ENCODE measurements at regions not wholly inside any gene's neighbourhood (a gene's known extent, or its start where the extent isn't known, plus 50 kb on each side); places are given as distances from the start of the nearest gene placed in this dataset.

DNA sequence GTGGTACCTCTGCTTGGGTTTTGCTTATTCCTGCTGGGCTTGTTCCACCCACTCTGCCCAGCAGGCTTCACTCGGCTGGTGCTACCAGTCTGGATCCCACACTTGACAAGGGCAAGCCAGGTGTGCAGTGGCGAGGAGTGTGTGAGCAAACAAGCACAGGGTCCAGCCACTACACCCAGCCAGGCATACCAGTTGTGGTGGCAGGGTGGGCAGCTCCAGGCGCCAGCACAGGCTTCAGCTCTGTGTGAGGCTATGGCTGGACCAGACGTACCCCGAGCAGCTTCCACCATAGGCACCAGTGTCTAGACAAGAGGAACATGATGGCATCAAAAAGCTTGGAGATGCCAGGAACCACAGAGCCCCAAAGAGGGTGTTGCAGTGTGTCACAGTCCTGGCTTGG lies 93.1 kb upstream of the GALNT5 start:
- Mint-ChIP-seq H3K4me1 (ENCODE audit: low read depth) (no peaks in the 10 kb centered on the region), H3K27ac (no peak overlapping the region), H3K36me3 (no peaks in the 10 kb centered on the region), H3K4me3 (no peak overlapping the region), H3K27me3 (no peaks in the 10 kb centered on the region), H3K9me3 (no peaks in the 10 kb centered on the region)
- POLR2A ChIA-PET = no interaction called here
- CTCF ChIA-PET = no interaction called here
- intact Hi-C loops (cut with micrococcal nuclease) = no loop called here
- no peak for DNase-seq

DNA sequence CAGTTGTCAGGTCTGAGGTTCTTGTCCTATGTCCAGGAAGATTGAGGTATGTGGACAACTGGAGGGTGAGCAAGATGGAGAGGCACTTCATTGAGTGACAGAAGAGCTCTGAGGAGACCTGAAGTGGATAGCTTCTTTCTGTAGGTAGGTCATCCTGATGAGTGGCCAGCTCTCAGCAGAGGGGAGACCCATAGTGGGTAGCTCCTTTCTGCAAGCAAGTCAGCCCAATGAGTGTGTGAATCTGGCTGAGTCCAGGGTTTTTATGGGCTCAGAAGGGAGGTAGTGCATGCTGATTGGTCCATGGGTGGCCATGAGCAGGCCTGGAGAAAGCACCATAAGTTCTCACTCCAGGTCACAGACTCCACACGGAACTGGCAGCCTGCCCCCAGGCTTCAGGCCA lies 92.6 kb upstream of the GALNT5 start:
- POLR2A ChIA-PET = no interaction called here
- Mint-ChIP-seq H3K36me3 (no peaks in the 10 kb centered on the region), H3K9me3 (no peaks in the 10 kb centered on the region), H3K4me1 (ENCODE audit: low read depth) (no peaks in the 10 kb centered on the region), H3K4me3 (no peak overlapping the region), H3K27ac (no peak overlapping the region), H3K27me3 (peaks cover 2% of the 10 kb centered on the region)
- no peak for DNase-seq
- intact Hi-C loops (cut with micrococcal nuclease) = no loop called here
- CTCF ChIA-PET = no interaction called here

DNA sequence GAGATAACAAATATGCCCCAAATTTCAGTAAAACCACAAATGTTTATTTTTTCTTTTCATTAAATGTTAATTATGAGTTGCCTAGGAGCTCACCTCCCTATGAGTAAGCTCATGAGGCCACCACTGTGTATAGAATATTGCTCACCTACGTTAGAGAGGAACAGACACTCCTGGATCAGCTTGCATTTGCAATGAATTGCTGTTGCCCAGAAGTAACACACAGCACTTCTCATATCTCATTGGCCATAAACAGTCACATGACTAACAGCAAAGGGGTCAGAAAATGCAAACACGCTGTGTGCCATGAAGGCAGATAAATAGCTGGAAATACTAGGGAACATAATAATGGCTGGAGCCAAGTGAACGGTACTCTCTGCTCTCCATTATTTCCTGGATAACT lies 89.0 kb upstream of the GALNT5 start:
- ChIA-PET CTCF (no interaction called here), POLR2A (no interaction called here)
- no peaks in the 10 kb centered on the region for H3K36me3 Mint-ChIP-seq
- intact Hi-C loops (cut with micrococcal nuclease) = no loop called here
- H3K27ac Mint-ChIP-seq = no peak overlapping the region
- no peaks in the 10 kb centered on the region for H3K9me3 Mint-ChIP-seq
- peaks cover 3% of the 10 kb centered on the region for H3K27me3 Mint-ChIP-seq
- no peaks in the 10 kb centered on the region for H3K4me1 Mint-ChIP-seq (ENCODE audit: low read depth)
- no peak for DNase-seq
- H3K4me3 Mint-ChIP-seq = no peak overlapping the region

GRCh38 chr2:157169889-157170288 lies 87.6 kb upstream of the GALNT5 start:
- Mint-ChIP-seq H3K9me3 (no peaks in the 10 kb centered on the region), H3K4me3 (no peak overlapping the region), H3K27me3 (peaks cover 3% of the 10 kb centered on the region), H3K27ac (no peak overlapping the region), H3K36me3 (no peaks in the 10 kb centered on the region), H3K4me1 (ENCODE audit: low read depth) (no peaks in the 10 kb centered on the region)
- no peak for DNase-seq
- ChIA-PET POLR2A (no interaction called here), CTCF (no interaction called here)
- intact Hi-C loops (cut with micrococcal nuclease) = no loop called here

DNA sequence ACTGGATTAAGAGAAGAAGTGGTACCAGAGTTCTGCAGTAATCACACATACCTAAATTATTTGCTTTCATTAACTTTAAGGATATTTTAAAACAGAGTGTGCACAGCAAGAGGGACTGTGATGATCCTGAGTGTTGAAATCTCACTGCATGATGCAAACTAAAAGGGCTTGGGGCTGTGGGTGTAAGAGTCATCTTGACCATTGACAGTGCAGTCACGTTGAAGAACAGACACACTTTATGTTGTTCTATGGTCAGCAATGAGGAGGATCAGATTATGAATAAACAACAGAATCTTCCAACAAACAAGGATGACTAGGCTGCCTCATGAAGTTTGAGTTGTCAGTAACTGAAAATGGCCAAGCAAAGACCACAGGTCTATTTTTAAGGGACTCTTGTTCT lies 87.2 kb upstream of the GALNT5 start:
- H3K4me3 Mint-ChIP-seq = no peak overlapping the region
- POLR2A ChIA-PET = no interaction called here
- CTCF ChIA-PET = no interaction called here

DNA sequence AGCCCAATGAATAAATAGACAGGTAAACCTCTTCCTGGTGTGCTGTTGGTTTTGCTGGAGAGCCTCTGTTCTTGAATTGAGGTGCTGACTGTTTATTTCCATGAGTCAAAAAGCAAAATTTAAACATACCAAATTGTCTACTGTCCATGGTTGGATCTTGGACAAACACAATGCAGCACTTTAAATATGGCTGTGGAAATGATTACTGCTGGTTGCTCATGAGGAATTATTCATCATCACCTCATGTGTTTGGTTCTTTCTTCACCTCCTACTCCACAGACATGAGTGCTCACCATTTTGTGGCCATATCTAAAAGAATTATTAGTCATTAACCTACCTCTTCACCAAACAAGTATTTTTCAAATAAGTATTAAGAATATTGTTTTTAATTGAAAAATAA lies 85.3 kb upstream of the GALNT5 start:
- no peaks in the 10 kb centered on the region for H3K9me3 Mint-ChIP-seq
- H3K36me3 Mint-ChIP-seq = no peaks in the 10 kb centered on the region
- no peaks in the 10 kb centered on the region for H3K4me1 Mint-ChIP-seq (ENCODE audit: low read depth)
- intact Hi-C loops (cut with micrococcal nuclease) = no loop called here
- no peak for DNase-seq
- CTCF ChIA-PET = no interaction called here
- peaks cover 3% of the 10 kb centered on the region for H3K27me3 Mint-ChIP-seq
- POLR2A ChIA-PET = no interaction called here
- no peak overlapping the region for H3K4me3 Mint-ChIP-seq
- no peak overlapping the region for H3K27ac Mint-ChIP-seq

More for the DNA sequence above, 87.2 kb upstream of the GALNT5 start:
- intact Hi-C loops (cut with micrococcal nuclease) = no loop called here
- Mint-ChIP-seq H3K9me3 (no peaks in the 10 kb centered on the region), H3K36me3 (no peaks in the 10 kb centered on the region), H3K27me3 (peaks cover 3% of the 10 kb centered on the region), H3K4me1 (ENCODE audit: low read depth) (no peaks in the 10 kb centered on the region), H3K27ac (no peak overlapping the region)
- DNase-seq = no peak

GRCh38 chr2:157172866-157173578 lies 84.5 kb upstream of the GALNT5 start:
- Mint-ChIP-seq H3K9me3 (no peaks in the 10 kb centered on the region), H3K27me3 (peaks cover 3% of the 10 kb centered on the region), H3K4me1 (ENCODE audit: low read depth) (no peaks in the 10 kb centered on the region), H3K27ac (no peak overlapping the region), H3K36me3 (no peaks in the 10 kb centered on the region), H3K4me3 (no peak overlapping the region)
- no peak for DNase-seq
- ChIA-PET CTCF (interaction anchor here (1.0 kb wide), 1 partner anchor 22 kb away, joined by 3 read pairs; no protein-coding TSS in a partner anchor), POLR2A (no interaction called here)
- intact Hi-C loops (cut with micrococcal nuclease) = no loop called here

- ChIA-PET POLR2A (no interaction called here), CTCF (no interaction called here)
- no peaks in the 10 kb centered on the region for H3K4me1 Mint-ChIP-seq (ENCODE audit: low read depth)
- H3K27me3 Mint-ChIP-seq = peaks cover 3% of the 10 kb centered on the region
- no peak for DNase-seq
- no peaks in the 10 kb centered on the region for H3K9me3 Mint-ChIP-seq
- H3K4me3 Mint-ChIP-seq = no peak overlapping the region
- H3K27ac Mint-ChIP-seq = no peak overlapping the region
- intact Hi-C loops (cut with micrococcal nuclease) = no loop called here
- H3K36me3 Mint-ChIP-seq = no peaks in the 10 kb centered on the region
Measured at GRCh38 chr2:157173740-157174184, 83.7 kb upstream of the GALNT5 start.

- Mint-ChIP-seq H3K27ac (no peak overlapping the region), H3K4me3 (no peak overlapping the region), H3K36me3 (no peaks in the 10 kb centered on the region), H3K27me3 (peaks cover 3% of the 10 kb centered on the region), H3K9me3 (no peaks in the 10 kb centered on the region), H3K4me1 (ENCODE audit: low read depth) (no peaks in the 10 kb centered on the region)
- ChIA-PET POLR2A (no interaction called here), CTCF (no interaction called here)
- intact Hi-C loops (cut with micrococcal nuclease) = no loop called here
- no peak for DNase-seq
Measured at GRCh38 chr2:157174321-157174720, 83.2 kb upstream of the GALNT5 start.

GRCh38 chr2:157176602-157177001 lies 80.9 kb upstream of the GALNT5 start:
- H3K36me3 Mint-ChIP-seq = no peaks in the 10 kb centered on the region
- DNase-seq = no peak
- H3K4me1 Mint-ChIP-seq (ENCODE audit: low read depth) = no peaks in the 10 kb centered on the region
- ChIA-PET CTCF (no interaction called here), POLR2A (no interaction called here)
- H3K9me3 Mint-ChIP-seq = no peaks in the 10 kb centered on the region
- H3K27ac Mint-ChIP-seq = no peak overlapping the region
- H3K27me3 Mint-ChIP-seq = no peaks in the 10 kb centered on the region
- H3K4me3 Mint-ChIP-seq = no peak overlapping the region
- intact Hi-C loops (cut with micrococcal nuclease) = no loop called here

DNA sequence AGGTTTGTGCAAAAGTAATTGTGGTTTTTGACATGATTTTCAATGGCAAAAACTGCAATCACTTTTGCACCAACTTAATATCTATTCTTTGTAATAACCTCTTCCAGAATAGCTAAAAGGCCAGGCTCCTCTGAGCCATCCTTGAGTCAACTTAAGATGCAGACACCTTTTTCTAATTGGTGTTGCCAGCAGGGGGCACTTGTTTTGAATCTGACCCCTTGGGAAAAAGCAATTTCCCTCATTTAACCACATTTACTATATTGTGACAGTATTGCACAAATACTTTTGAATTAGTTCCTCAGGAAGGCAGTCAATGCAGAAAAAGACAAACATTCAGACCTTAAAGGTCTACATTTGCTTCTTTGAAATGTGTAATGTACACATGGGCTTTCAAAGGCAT lies 78.6 kb upstream of the GALNT5 start:
- ChIA-PET POLR2A (interaction anchor here (0.7 kb wide), 1 partner anchor 1214 kb away, joined by 3 read pairs; no protein-coding TSS in a partner anchor), CTCF (interaction anchor here (0.6 kb wide), 1 partner anchor 163 kb away, joined by 4 read pairs; no protein-coding TSS in a partner anchor)
- intact Hi-C loops (cut with micrococcal nuclease) = no loop called here
- Mint-ChIP-seq H3K27me3 (no peaks in the 10 kb centered on the region), H3K36me3 (no peaks in the 10 kb centered on the region), H3K27ac (no peak overlapping the region), H3K9me3 (no peaks in the 10 kb centered on the region), H3K4me1 (ENCODE audit: low read depth) (peaks cover 7% of the 10 kb centered on the region), H3K4me3 (no peak overlapping the region)
- no peak for DNase-seq

GRCh38 chr2:157179324-157180105 lies 78.0 kb upstream of the GALNT5 start:
- DNase-seq = no peak
- H3K36me3 Mint-ChIP-seq = no peaks in the 10 kb centered on the region
- no peak overlapping the region for H3K4me3 Mint-ChIP-seq
- ChIA-PET POLR2A (no interaction called here), CTCF (interaction anchor here (1.4 kb wide), 1 partner anchor 14 kb away, joined by 5 read pairs; no protein-coding TSS in a partner anchor)
- intact Hi-C loops (cut with micrococcal nuclease) = no loop called here
- no peaks in the 10 kb centered on the region for H3K27me3 Mint-ChIP-seq
- no peak overlapping the region for H3K27ac Mint-ChIP-seq
- H3K9me3 Mint-ChIP-seq = no peaks in the 10 kb centered on the region
- H3K4me1 Mint-ChIP-seq (ENCODE audit: low read depth) = peaks cover 11% of the 10 kb centered on the region

DNA sequence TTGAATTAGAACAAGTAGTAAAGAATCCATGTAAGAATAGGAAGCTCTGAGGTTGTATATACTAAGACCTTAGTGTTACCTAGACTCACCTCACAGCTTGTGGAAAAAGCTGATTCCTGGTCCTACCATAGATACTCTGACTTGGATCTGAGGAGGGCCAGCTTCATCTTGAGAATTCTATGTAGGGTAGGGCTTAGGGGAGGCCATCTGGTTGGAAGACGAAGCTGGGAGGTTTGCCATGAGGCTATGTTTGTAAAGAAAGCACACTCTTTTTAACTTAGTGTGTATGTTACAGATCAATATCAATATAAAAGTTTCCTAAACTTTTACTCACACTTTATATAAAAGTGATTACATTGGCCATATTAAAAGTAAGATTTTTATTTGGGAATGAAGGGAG lies 77.1 kb upstream of the GALNT5 start:
- ChIA-PET POLR2A (no interaction called here), CTCF (interaction anchor here (0.9 to 1.4 kb wide), 2 partner anchors 14 to 122 kb away, joined by 3 to 5 read pairs; no protein-coding TSS in a partner anchor)
- intact Hi-C loops (cut with micrococcal nuclease) = no loop called here
- H3K9me3 Mint-ChIP-seq = no peaks in the 10 kb centered on the region
- no peaks in the 10 kb centered on the region for H3K36me3 Mint-ChIP-seq
- no peak for DNase-seq
- no peaks in the 10 kb centered on the region for H3K27me3 Mint-ChIP-seq
- peaks cover 11% of the 10 kb centered on the region for H3K4me1 Mint-ChIP-seq (ENCODE audit: low read depth)
- H3K4me3 Mint-ChIP-seq = no peak overlapping the region
- no peak overlapping the region for H3K27ac Mint-ChIP-seq

Measured in activated CD4-positive, alpha-beta memory T cell treated with anti-CD3 and anti-CD28 coated beads for 36 hours (primary cell).